ENCODE measurements at regions not wholly inside any gene's neighbourhood (a gene's known extent, or its start where the extent isn't known, plus 50 kb on each side); places are given as distances from the start of the nearest gene placed in this dataset.

DNA sequence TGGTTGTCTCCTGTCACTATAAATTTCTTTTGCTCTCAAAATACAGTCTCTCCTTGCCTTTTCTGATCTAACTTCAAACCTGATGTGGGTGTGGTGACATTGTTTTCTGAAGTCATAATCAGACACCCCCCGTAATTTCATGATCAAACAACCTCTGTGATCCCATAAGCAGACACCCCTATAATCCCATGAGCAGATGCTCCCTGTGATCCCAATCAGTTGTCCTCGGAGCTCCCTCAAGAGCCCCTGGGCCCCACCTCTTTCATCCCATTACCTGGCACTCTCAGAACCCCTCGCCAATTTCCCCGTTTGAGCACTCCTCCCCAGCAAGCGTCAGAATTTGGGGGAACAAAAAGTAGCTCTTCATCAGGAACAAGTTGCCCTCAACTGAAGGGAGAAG lies 246.3 kb upstream of the FZD8 start:
- TF ChIP-seq CTCF (IDR thresholded peaks at IDR 0.05) (no peak), POLR2A (IDR thresholded peaks at IDR 0.05) (no peak)
